ENCODE measurements at regions not wholly inside any gene's neighbourhood (a gene's known extent, or its start where the extent isn't known, plus 50 kb on each side); places are given as distances from the start of the nearest gene placed in this dataset.
A peak's percentile ranks its signal among the peaks of the same experiment; 100 is the strongest.

DNA sequence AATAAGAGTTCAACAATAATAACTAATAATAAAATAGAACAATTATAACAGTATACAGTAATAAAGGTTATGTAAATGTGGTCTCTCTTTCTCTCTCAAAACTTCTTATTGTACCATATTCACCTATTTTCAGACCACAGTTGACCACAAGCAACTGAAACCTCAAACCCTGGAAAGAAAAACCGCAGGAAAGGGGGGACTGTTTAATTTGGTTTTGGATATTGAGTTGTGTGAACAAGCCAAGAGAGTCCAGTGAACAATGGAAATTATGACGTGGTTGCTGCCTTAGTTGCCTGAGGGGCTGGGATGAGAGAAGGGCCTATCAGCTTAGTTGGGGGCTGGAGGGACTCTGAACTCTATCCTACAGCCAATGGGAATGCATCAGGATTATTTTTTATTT is 178.7 kb upstream of the POU2AF2 start:
- H3K27me3 ChIP-seq (ENCODE audit: control insufficient read depth, insufficient read depth, low read length) = no peaks in the 10 kb centered on the region
- no peaks in the 10 kb centered on the region; the same call in 1 of the 2 replicates for H3K9me3 ChIP-seq (ENCODE audit: control insufficient read depth, insufficient read depth, low read length)
- POLR2A ChIA-PET = no interaction called here
- CTCF ChIA-PET = no interaction called here
- H3K27ac ChIP-seq (ENCODE audit: low read depth, low read length) = no peak overlapping the region
- no peak overlapping the region for H3K4me3 ChIP-seq (ENCODE audit: low read depth, low read length)
- no peak for DNase-seq (ENCODE audit: low read depth, low spot score)
- TF ChIP-seq, protein P1, sequence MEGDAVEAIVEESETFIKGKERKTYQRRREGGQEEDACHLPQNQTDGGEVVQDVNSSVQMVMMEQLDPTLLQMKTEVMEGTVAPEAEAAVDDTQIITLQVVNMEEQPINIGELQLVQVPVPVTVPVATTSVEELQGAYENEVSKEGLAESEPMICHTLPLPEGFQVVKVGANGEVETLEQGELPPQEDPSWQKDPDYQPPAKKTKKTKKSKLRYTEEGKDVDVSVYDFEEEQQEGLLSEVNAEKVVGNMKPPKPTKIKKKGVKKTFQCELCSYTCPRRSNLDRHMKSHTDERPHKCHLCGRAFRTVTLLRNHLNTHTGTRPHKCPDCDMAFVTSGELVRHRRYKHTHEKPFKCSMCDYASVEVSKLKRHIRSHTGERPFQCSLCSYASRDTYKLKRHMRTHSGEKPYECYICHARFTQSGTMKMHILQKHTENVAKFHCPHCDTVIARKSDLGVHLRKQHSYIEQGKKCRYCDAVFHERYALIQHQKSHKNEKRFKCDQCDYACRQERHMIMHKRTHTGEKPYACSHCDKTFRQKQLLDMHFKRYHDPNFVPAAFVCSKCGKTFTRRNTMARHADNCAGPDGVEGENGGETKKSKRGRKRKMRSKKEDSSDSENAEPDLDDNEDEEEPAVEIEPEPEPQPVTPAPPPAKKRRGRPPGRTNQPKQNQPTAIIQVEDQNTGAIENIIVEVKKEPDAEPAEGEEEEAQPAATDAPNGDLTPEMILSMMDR (IDR thresholded peaks at IDR 0.05; ENCODE audit: low read depth, low read length) = no peak

DNA sequence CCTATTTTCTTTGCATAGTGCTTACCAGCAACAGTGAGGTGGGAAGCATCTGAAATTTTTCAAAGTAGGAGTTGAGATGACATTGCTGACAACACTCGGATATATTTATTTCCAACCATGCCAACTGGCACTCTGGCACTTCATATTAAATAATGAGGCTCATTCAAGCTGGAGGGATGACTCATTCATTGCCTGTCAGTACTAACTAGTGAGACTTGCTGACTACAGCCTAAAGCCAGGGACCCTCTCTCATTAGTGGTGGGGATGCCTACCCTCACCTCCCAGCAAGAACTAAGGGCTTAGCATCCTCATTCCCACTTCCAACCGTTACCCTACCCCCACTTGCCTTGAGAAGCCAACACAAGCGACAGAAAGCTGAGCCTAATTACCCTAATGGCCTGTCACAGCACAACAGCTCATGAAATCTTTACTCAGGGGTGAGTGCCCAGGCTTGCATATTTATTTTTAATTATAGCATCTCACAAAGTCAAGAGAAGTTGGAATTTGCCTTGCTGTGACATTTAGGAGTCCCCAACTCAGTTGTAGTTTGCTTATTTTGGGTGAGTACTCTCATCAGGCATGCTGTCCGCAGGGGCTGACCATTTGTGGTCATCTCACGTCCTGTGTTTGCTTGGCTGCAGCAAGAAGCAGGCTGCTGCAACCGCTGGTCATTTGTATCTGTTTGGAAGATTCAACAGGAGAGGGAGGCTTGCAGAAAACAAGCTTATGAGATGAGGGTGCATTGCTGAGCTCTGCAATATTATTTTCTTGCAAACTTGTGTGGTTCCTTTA is 181.6 kb upstream of the POU2AF2 start:
- Histone ChIP-seq H3K9me3 (ENCODE audit: control insufficient read depth, insufficient read depth, low read length) (no peaks in the 10 kb centered on the region; the same call in 1 of the 2 replicates), H3K27me3 (ENCODE audit: control insufficient read depth, insufficient read depth, low read length) (no peaks in the 10 kb centered on the region), H3K4me3 (ENCODE audit: low read depth, low read length) (no peak overlapping the region), H3K27ac (ENCODE audit: low read depth, low read length) (peak overlapping the region; percentile 40)
- TF ChIP-seq, protein P1 (IDR thresholded peaks at IDR 0.05; ENCODE audit: low read depth, low read length) = no peak
- DNase-seq (ENCODE audit: low read depth, low spot score) = peak; percentile 64
- CTCF ChIA-PET = no interaction called here
- POLR2A ChIA-PET = no interaction called here

DNA sequence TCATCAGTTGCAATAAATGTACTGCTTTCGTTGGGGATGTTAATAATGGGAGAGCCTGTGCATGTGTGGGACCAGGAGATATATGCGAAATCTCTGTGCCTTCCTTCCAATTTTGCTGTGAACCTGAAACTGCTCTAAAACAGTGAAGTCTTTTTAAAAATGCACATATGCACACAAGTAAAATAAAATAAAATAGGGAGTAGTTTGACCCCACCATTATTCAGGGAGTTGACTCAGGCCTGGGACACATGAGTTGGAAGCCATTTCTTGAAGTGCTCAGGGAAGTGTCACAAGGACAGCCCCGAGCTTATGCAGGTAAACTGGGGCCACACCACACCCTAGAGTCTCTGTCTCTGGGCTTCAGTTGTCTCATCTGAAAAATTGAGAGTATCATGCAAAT is 183.1 kb upstream of the POU2AF2 start:
- Histone ChIP-seq H3K27ac (ENCODE audit: low read depth, low read length) (no peak overlapping the region), H3K4me3 (ENCODE audit: low read depth, low read length) (no peak overlapping the region), H3K9me3 (ENCODE audit: control insufficient read depth, insufficient read depth, low read length) (no peaks in the 10 kb centered on the region), H3K27me3 (ENCODE audit: control insufficient read depth, insufficient read depth, low read length) (no peaks in the 10 kb centered on the region)
- POLR2A ChIA-PET = no interaction called here
- no peak for DNase-seq (ENCODE audit: low read depth, low spot score)
- CTCF ChIA-PET = no interaction called here
- TF ChIP-seq, protein P1 (IDR thresholded peaks at IDR 0.05; ENCODE audit: low read depth, low read length) = no peak

DNA sequence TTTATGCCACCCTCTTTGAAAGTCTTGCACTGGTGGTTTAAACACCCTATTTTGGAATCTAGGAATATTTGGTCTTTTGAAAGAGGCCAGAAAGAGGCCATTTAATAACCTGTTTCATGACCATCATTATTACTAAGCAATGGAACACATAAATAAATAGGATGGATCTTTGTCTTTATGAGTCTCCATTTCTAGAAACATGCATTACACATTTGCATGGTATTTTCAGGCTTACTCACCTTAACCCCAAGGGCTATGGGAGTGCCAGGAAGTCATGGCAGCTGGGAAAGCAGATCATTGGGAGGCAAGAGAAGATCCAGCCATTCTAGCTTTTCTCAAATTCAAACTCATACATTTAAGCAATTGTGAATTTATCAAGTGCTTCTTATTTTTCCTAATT is 185.8 kb upstream of the POU2AF2 start:
- TF ChIP-seq, protein P1 (IDR thresholded peaks at IDR 0.05; ENCODE audit: low read depth, low read length) = no peak
- ChIA-PET POLR2A (no interaction called here), CTCF (no interaction called here)
- no peak for DNase-seq (ENCODE audit: low read depth, low spot score)
- no peaks in the 10 kb centered on the region for H3K9me3 ChIP-seq (ENCODE audit: control insufficient read depth, insufficient read depth, low read length)
- H3K27me3 ChIP-seq (ENCODE audit: control insufficient read depth, insufficient read depth, low read length) = no peaks in the 10 kb centered on the region
- no peak overlapping the region for H3K27ac ChIP-seq (ENCODE audit: low read depth, low read length)
- H3K4me3 ChIP-seq (ENCODE audit: low read depth, low read length) = no peak overlapping the region

DNA sequence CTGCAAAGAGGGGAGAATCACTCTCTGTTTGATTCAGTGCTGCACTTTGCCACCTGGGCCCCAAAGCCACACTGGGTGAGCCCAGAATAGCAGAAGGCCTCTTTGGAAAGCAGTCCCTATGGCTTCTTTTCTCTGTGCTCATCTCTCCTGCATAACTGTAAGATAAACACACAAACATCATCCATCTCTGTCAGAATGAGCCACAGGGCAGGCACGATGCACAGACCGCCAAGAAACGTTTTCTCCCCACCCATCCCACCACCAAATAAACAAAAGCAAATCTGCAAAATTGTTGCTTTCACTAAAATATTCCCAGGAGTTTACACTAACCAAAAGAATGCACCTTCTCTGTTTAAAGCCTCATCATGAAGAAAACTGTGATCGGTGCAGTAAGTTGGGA is 196.4 kb upstream of the POU2AF2 start:
- H3K27ac ChIP-seq (ENCODE audit: low read depth, low read length) = no peak overlapping the region
- no peaks in the 10 kb centered on the region for H3K27me3 ChIP-seq (ENCODE audit: control insufficient read depth, insufficient read depth, low read length)
- TF ChIP-seq, protein P1 (IDR thresholded peaks at IDR 0.05; ENCODE audit: low read depth, low read length) = no peak
- no peak for DNase-seq (ENCODE audit: low read depth, low spot score)
- H3K9me3 ChIP-seq (ENCODE audit: control insufficient read depth, insufficient read depth, low read length) = no peaks in the 10 kb centered on the region
- CTCF ChIA-PET = no interaction called here
- no peak overlapping the region for H3K4me3 ChIP-seq (ENCODE audit: low read depth, low read length)
- POLR2A ChIA-PET = no interaction called here
